SK-N-SH (cell line): ENCODE measurements at regions not wholly inside any gene's neighbourhood (a gene's known extent, or its start where the extent isn't known, plus 50 kb on each side); places are given as distances from the start of the nearest gene placed in this dataset.

Source experiments
- CTCF ChIA-PET: fragments of 300-600, 350-600 bp; formaldehyde crosslinking; extraction: SDS; loops from one replicate; lab custom pipeline; 2021; lab: Yijun Ruan, JAX
- POLR2A ChIA-PET: fragments of 350-600 bp; sonication (Branson Sonifier 250); formaldehyde crosslinking; extraction: SDS; loops from one replicate; lab custom pipeline; 2020; ENCODE audit warnings: antibody characterized with exemption, inconsistent platforms; lab: Yijun Ruan, JAX
- DNase-seq: peaks from one replicate; pipeline ENCODE4 v3.0.0; 2012
- H2AFZ ChIP-seq: fragments of 200-600 bp; sonication (generic); 2 replicates; pipeline ENCODE4 v1.8.1; 2016; ENCODE audit warnings: antibody characterized with exemption, mild to moderate bottlenecking, low read depth
- H3F3A ChIP-seq: fragments of 200-600 bp; sonication (generic); replicated peaks from 2 replicates; pipeline ENCODE3; 2016; ENCODE audit warnings: antibody characterized with exemption, mild to moderate bottlenecking; ENCODE audit not compliant: insufficient read depth
- H3K27ac ChIP-seq, 2 experiments: fragments of 200-500 bp in 1 of 2; fragments of 200-600 bp in 1 of 2; sonication (Bioruptor generic) in 1 of 2; sonication (generic), shearing (Covaris generic) in 1 of 2; 2 replicates each; pipeline versions ENCODE4 v1.5.1 to v1.6.1; 2014 to 2016; ENCODE audit warnings: low read depth in 2 of 2, inconsistent platforms in 1 of 2, low read length in 1 of 2, mild to moderate bottlenecking in 1 of 2, mixed read lengths in 1 of 2
- H3K27me3 ChIP-seq: fragments of 200-600 bp; sonication (generic), shearing (Covaris generic); 2 replicates; pipeline ENCODE4 v1.6.1; 2016; ENCODE audit warnings: mixed run types; ENCODE audit not compliant: insufficient read depth
- H3K36me3 ChIP-seq, 2 experiments: fragments of 200-500 bp in 1 of 2; fragments of 200-600 bp in 1 of 2; sonication (Bioruptor generic) in 1 of 2; sonication (generic) in 1 of 2; replicated peaks in 1 of 2; 2 replicates each; pipeline versions ENCODE3 to v1.5.1; 2014 to 2016; ENCODE audit warnings: low read length in 1 of 2, mild to moderate bottlenecking in 1 of 2; ENCODE audit not compliant: insufficient read depth in 2 of 2, control insufficient read depth in 1 of 2
- H3K4me1 ChIP-seq, 2 experiments: fragments of 200-500 bp in 1 of 2; fragments of 200-600 bp in 1 of 2; sonication (Bioruptor generic) in 1 of 2; sonication (generic), shearing (Covaris generic) in 1 of 2; 2 replicates each; pipeline versions ENCODE4 v1.5.1 to v1.6.1; 2014 to 2016; ENCODE audit warnings: low read depth in 1 of 2, low read length in 1 of 2, mixed run types in 1 of 2; ENCODE audit not compliant: insufficient read depth in 2 of 2, control insufficient read depth in 1 of 2
- H3K4me2 ChIP-seq: fragments of 200-600 bp; sonication (generic), shearing (Covaris generic); 2 replicates; pipeline ENCODE4 v1.6.1; 2017; ENCODE audit warnings: mixed run types
- H3K4me3 ChIP-seq, 2 experiments: fragments of 200-500 bp in 1 of 2; fragments of 200-600 bp in 1 of 2; sonication (Bioruptor generic) in 1 of 2; sonication (generic), shearing (Covaris generic) in 1 of 2; 2 replicates each; pipeline versions ENCODE4 v1.5.1 to v1.8.1; 2014 to 2016; ENCODE audit warnings: low read depth in 2 of 2, inconsistent platforms in 1 of 2, low read length in 1 of 2, mild to moderate bottlenecking in 1 of 2, mixed read lengths in 1 of 2, moderate library complexity in 1 of 2
- H3K79me2 ChIP-seq: fragments of 200-600 bp; sonication (generic); 2 replicates; pipeline ENCODE4 v1.8.1; 2017; ENCODE audit warnings: mild to moderate bottlenecking; ENCODE audit not compliant: insufficient read depth
- H3K9ac ChIP-seq: fragments of 200-600 bp; sonication (generic); 2 replicates; pipeline ENCODE4 v1.6.1; 2017; ENCODE audit warnings: mixed run types
- H3K9me2 ChIP-seq: fragments of 200-600 bp; sonication (generic); 2 replicates; pipeline ENCODE4 v1.6.1; 2017; ENCODE audit warnings: mixed run types
- H3K9me3 ChIP-seq: fragments of 200-600 bp; sonication (generic); 2 replicates; pipeline ENCODE4 v1.6.1; 2017; ENCODE audit warnings: mixed run types, mild to moderate bottlenecking, moderate library complexity
- H4K20me1 ChIP-seq: fragments of 200-600 bp; sonication (generic); 2 replicates; pipeline ENCODE4 v1.6.1; 2017; ENCODE audit warnings: mild to moderate bottlenecking, mixed run types; ENCODE audit not compliant: insufficient read depth
- CHD2 ChIP-seq: fragments of 150-350 bp; IDR thresholded peaks from 2 replicates; pipeline ENCODE4 v1.6.1; 2018; ENCODE audit warnings: low read length; ENCODE audit not compliant: partially characterized antibody
- ELF1 ChIP-seq: IDR thresholded peaks from 2 replicates; pipeline ENCODE4 v1.4.0; 2012
- EZH2phosphoT487 ChIP-seq: fragments of 200-600 bp; sonication (generic); IDR thresholded peaks from 2 replicates; pipeline ENCODE4 v1.6.1; 2017; ENCODE audit warnings: low read depth, mixed run types, mild to moderate bottlenecking, antibody characterized with exemption, moderate library complexity, borderline replicate concordance
- FOSL2 ChIP-seq: IDR thresholded peaks from 2 replicates; pipeline ENCODE4 v1.4.0; 2012; ENCODE audit warnings: low read depth, mild to moderate bottlenecking, moderate library complexity, borderline replicate concordance
- FOXM1 ChIP-seq: IDR thresholded peaks from 2 replicates; pipeline ENCODE4 v1.4.0; 2012; ENCODE audit warnings: low read depth, mild to moderate bottlenecking
- GATA2 ChIP-seq: sonication (generic); formaldehyde crosslinking; IDR thresholded peaks from 2 replicates; pipeline ENCODE4 v1.5.0; 2020; ENCODE audit warnings: mild to moderate bottlenecking, missing genetic modification reagents
- RFX5 ChIP-seq: IDR thresholded peaks from 2 replicates; pipeline ENCODE4 v1.6.1; 2012; ENCODE audit warnings: mild to moderate bottlenecking, improper control_type of control experiment, low read length
- SMC3 ChIP-seq: IDR thresholded peaks from 2 replicates; pipeline ENCODE4 v1.6.1; 2012; ENCODE audit warnings: low read depth, low read length, improper control_type of control experiment
- TCF12 ChIP-seq: IDR thresholded peaks from 2 replicates; pipeline ENCODE4 v1.4.0; 2012
- WGBS: methylation state at CpG from one replicate; pipeline ENCODE4 v1.1.6; 2017; ENCODE audit warnings: low lambda C conversion rate; 5-methylcytosine and 5-hydroxymethylcytosine counted together
- TF ChIP-seq, protein P1 (sequence below): fragments of 200-600 bp; sonication (generic); IDR thresholded peaks from 2 replicates; pipeline ENCODE4 v1.6.1; 2017; ENCODE audit warnings: antibody characterized with exemption, mild to moderate bottlenecking, moderate library complexity
- TF ChIP-seq, protein P2 (sequence below): fragments of 150-350 bp; IDR thresholded peaks from 2 replicates; pipeline ENCODE4 v1.6.1; 2016; ENCODE audit warnings: mild to moderate bottlenecking, low read depth, low read length
- TF ChIP-seq, protein P3 (sequence below): IDR thresholded peaks from 2 replicates; pipeline ENCODE4 v1.4.0; 2012; ENCODE audit warnings: low read depth, borderline replicate concordance
- TF ChIP-seq, protein P4 (sequence below): IDR thresholded peaks from 2 replicates; pipeline ENCODE4 v1.6.1; 2012; ENCODE audit warnings: mild to moderate bottlenecking, low read depth, low read length, moderate library complexity
- TF ChIP-seq, protein P5 (sequence below): IDR thresholded peaks from 2 replicates; pipeline ENCODE4 v1.4.0; 2012; ENCODE audit warnings: low read depth

DNA sequence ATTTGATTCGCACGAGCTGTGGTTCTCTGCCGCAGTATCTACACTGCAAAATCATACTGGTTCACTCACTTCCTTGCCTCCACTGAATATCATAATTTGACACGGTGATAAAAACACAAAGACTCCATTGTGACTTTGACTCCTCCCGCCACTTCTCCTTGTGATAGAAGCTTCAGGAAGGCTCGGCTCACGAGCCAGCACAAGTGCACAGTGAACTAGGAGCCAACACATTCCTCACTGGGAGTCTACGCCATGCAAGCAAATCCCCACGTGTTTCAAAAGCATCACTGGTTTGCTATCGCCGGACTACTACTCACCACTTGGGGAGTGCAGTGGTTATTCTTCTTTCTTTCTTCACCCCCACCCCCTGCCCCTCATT lies 293.3 kb upstream of the PARD3B start:
- H3F3A ChIP-seq: no peaks in the 10 kb centered on the region
- H3K27ac ChIP-seq: no peak overlapping the region; a peak in 1 of 4 replicates
- no peak overlapping the region for H2AFZ ChIP-seq
- ChIA-PET POLR2A (interaction anchor here (0.6 kb wide), 1 partner anchor 28 kb away, joined by 5 read pairs; no protein-coding TSS in a partner anchor), CTCF (interaction anchor here (1.2 to 3.7 kb wide), 3 partner anchors 9 to 107 kb away, joined by 3 to 11 read pairs (median 10); no protein-coding TSS in a partner anchor)
- no peak overlapping the region for H3K4me3 ChIP-seq
- no peaks in the 10 kb centered on the region; the same call in 1 of the 2 replicates for H3K27me3 ChIP-seq
- no peaks in the 10 kb centered on the region for H3K79me2 ChIP-seq
- no peak for TF ChIP-seq FOSL2
- TF ChIP-seq, protein P1, sequence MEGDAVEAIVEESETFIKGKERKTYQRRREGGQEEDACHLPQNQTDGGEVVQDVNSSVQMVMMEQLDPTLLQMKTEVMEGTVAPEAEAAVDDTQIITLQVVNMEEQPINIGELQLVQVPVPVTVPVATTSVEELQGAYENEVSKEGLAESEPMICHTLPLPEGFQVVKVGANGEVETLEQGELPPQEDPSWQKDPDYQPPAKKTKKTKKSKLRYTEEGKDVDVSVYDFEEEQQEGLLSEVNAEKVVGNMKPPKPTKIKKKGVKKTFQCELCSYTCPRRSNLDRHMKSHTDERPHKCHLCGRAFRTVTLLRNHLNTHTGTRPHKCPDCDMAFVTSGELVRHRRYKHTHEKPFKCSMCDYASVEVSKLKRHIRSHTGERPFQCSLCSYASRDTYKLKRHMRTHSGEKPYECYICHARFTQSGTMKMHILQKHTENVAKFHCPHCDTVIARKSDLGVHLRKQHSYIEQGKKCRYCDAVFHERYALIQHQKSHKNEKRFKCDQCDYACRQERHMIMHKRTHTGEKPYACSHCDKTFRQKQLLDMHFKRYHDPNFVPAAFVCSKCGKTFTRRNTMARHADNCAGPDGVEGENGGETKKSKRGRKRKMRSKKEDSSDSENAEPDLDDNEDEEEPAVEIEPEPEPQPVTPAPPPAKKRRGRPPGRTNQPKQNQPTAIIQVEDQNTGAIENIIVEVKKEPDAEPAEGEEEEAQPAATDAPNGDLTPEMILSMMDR: no peak
- no peak for TF ChIP-seq GATA2 (CRISPR knock-in tag)
- TF ChIP-seq, protein P2, sequence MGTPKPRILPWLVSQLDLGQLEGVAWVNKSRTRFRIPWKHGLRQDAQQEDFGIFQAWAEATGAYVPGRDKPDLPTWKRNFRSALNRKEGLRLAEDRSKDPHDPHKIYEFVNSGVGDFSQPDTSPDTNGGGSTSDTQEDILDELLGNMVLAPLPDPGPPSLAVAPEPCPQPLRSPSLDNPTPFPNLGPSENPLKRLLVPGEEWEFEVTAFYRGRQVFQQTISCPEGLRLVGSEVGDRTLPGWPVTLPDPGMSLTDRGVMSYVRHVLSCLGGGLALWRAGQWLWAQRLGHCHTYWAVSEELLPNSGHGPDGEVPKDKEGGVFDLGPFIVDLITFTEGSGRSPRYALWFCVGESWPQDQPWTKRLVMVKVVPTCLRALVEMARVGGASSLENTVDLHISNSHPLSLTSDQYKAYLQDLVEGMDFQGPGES: no peak
- no peak for TF ChIP-seq RFX5
- TF ChIP-seq SMC3: no peak
- TF ChIP-seq ELF1: no peak
- TF ChIP-seq FOXM1: no peak
- TF ChIP-seq, protein P3, sequence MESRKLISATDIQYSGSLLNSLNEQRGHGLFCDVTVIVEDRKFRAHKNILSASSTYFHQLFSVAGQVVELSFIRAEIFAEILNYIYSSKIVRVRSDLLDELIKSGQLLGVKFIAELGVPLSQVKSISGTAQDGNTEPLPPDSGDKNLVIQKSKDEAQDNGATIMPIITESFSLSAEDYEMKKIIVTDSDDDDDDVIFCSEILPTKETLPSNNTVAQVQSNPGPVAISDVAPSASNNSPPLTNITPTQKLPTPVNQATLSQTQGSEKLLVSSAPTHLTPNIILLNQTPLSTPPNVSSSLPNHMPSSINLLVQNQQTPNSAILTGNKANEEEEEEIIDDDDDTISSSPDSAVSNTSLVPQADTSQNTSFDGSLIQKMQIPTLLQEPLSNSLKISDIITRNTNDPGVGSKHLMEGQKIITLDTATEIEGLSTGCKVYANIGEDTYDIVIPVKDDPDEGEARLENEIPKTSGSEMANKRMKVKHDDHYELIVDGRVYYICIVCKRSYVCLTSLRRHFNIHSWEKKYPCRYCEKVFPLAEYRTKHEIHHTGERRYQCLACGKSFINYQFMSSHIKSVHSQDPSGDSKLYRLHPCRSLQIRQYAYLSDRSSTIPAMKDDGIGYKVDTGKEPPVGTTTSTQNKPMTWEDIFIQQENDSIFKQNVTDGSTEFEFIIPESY: no peak
- TF ChIP-seq, protein P4, sequence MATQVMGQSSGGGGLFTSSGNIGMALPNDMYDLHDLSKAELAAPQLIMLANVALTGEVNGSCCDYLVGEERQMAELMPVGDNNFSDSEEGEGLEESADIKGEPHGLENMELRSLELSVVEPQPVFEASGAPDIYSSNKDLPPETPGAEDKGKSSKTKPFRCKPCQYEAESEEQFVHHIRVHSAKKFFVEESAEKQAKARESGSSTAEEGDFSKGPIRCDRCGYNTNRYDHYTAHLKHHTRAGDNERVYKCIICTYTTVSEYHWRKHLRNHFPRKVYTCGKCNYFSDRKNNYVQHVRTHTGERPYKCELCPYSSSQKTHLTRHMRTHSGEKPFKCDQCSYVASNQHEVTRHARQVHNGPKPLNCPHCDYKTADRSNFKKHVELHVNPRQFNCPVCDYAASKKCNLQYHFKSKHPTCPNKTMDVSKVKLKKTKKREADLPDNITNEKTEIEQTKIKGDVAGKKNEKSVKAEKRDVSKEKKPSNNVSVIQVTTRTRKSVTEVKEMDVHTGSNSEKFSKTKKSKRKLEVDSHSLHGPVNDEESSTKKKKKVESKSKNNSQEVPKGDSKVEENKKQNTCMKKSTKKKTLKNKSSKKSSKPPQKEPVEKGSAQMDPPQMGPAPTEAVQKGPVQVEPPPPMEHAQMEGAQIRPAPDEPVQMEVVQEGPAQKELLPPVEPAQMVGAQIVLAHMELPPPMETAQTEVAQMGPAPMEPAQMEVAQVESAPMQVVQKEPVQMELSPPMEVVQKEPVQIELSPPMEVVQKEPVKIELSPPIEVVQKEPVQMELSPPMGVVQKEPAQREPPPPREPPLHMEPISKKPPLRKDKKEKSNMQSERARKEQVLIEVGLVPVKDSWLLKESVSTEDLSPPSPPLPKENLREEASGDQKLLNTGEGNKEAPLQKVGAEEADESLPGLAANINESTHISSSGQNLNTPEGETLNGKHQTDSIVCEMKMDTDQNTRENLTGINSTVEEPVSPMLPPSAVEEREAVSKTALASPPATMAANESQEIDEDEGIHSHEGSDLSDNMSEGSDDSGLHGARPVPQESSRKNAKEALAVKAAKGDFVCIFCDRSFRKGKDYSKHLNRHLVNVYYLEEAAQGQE: no peak
- no peak for TF ChIP-seq TCF12
- TF ChIP-seq CHD2: no peak
- TF ChIP-seq EZH2phosphoT487: no peak
- TF ChIP-seq, protein P5, sequence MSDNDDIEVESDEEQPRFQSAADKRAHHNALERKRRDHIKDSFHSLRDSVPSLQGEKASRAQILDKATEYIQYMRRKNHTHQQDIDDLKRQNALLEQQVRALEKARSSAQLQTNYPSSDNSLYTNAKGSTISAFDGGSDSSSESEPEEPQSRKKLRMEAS: no peak
- H3K9me3 ChIP-seq: no peaks in the 10 kb centered on the region
- H3K4me2 ChIP-seq: no peak overlapping the region
- no peaks in the 10 kb centered on the region for H3K36me3 ChIP-seq
- H3K9ac ChIP-seq: no peak overlapping the region
- 50% methylated on average over 10 of the region's 11 CpGs for WGBS
- peaks cover 0 to 13% of the 10 kb centered on the region in 2 experiments; a peak in 1 of 4 replicates for H3K4me1 ChIP-seq
- DNase-seq: no peak
- no peaks in the 10 kb centered on the region for H3K9me2 ChIP-seq
- no peaks in the 10 kb centered on the region for H4K20me1 ChIP-seq
